Fibroblast of skin of scalp (primary cell): ENCODE measurements at regions not wholly inside any gene's neighbourhood (a gene's known extent, or its start where the extent isn't known, plus 50 kb on each side); places are given as distances from the start of the nearest gene placed in this dataset.
A peak's percentile ranks its signal among the peaks of the same experiment; 100 is the strongest.
"Not testable (repeated sequence)": the region's sequence is repeated elsewhere in the genome, so short reads cannot be mapped to it uniquely, and the experiment has no call there.

Source experiments
- DNase-seq: peaks from one replicate; pipeline ENCODE4 v3.0.0-alpha.2; 2013

DNA sequence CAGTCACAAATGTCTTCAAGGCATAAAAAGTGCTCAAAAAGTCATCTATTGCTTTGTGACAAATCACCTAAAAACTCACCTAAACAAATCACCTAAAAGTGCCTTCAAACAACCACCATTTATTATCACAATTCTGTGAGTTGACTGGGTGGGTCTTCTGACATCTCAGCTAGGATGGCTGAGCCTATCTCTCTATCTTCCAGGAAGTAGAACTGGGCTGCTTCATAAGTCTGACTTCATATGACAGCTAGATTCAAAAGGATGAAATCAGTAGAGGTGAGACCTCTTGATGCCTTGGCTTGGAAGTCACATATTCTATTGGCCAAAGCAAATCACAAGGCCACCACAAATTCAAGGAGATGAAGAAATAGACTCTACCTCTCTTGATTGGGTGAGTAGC lies 199.2 kb upstream of the SLC39A10 start:
- no peak for DNase-seq

DNA sequence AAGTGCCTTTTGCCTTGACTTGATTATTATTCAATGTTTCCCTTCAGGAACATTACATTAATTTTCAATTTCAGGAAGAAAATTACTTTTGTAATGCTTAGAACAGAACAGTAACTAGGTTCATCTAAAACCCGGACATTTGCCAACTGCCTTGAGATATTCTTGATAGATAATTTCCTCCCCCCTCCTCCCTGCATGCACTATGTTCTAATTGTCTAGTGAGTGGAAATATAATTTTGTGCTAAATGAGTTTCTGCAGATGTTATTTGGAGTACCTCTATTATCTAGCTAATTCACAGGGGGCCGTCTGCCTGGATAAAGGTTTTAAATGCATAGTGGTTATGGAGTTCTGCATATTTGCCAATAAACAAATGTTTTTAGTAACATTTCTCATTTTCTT lies 200.3 kb upstream of the SLC39A10 start:
- no peak for DNase-seq

DNA sequence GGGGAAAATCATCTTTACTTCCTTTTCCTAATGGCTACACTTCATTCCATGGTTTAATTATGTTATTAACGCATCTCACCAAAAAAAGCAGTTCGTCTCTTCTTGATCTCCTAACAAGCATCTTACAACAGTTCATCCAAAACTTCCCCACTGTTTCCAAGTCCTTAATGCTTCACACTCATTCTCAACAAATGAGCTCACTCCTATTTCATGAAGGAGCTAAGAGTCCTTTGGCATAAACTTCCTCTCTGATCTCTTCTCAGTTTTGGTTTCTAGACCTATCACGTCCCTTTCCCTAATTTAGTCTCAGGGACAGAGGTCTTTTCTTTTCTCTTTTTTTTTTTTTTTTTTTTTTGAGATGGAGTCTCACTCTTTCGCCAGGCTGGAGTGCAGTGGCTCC lies 205.9 kb upstream of the SLC39A10 start:
- no peak for DNase-seq

DNA sequence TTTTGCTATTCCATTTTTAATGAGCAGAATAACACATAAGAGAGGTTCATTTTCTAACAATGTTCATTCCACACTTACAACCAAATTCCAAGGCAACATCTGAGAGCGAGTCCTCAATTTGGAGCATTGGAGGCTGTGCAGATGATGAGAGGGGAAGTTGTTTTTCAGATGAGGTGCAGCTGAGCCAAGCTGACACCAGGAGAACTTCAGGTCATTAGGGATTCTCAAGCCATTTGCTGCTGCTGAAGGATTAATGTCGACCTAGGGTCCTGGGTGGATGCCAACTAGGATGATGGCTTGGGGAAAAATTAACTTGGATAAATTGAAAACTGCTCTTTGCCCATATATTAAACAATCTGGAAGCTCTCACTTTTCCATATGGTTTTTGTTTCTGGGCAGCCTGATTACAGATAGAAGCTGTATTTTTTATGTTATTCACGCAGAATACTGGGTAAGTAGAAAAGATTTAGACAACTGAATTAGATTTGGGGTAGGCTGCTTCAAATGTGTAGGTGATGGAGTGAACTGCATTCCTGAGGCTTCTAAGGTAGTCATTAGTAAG lies 206.4 kb upstream of the SLC39A10 start:
- DNase-seq, result no peak

DNA sequence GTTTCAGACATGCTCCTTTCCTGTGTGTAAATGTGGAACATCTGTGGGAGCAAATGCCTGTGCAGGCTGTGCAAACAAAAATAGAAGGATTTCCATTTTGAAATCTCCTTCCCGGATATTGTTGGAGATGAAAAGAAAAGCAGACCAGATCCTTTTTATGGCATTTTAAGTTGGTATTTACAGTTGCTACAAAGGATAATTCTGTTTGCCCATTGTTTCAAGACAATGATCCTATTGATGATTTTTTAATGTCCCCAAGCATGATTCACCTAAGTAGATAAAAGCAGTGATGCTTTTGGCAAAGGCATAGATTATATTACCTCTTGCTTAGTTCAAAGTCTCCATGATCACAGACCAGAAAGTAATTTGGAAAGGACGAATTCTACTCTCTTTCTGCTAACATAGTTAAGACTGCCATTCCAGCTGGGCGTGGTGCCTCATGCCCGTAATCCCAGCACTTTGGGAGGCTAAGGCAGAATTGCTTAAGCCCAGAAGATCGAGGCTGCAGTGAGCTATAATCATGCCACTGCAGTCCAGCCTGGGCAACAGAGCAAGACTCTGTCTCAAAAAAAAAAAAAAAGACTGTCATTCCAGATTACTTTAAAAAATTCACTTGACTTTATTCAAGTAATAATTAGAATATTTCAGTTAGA lies 209.6 kb upstream of the SLC39A10 start:
- no peak for DNase-seq

DNA sequence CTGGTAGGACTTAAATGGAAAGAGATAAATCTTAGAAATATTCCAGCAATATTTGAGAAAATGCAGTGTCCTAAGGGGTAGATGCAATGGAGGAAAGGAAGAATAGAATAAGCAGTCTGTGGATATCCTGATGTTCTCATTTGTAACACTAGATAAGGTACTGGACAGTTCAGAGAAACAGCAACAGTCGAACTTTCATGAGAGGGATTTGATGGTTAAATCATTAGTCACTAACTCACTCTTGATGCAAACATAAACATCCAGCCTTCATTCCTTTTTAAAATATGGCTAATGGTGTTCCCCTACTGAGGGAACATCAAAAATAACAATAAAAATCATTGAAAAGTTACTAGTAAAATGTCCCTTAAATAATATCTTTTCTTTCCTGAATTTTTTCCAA lies 211.4 kb upstream of the SLC39A10 start:
- no peak for DNase-seq

DNA sequence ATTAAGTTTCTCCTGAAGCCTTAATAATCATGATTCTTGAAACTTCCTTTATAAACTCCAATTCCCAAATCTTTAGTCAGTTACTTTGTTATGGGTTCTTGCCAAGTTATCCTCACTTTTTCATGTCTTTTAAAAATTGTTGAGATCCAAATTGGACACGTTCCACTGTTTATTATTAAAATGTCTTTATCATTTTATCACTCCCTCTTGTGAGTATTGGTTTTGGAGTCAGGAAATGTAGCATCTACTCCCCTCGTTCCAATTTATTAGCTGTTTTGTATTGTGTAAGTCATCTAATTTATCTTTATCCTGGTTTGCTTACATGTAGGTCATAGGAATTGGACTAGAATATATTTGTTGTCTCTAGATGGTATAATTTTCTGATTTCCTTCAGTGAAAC lies 213.1 kb upstream of the SLC39A10 start:
- no peak for DNase-seq

DNA sequence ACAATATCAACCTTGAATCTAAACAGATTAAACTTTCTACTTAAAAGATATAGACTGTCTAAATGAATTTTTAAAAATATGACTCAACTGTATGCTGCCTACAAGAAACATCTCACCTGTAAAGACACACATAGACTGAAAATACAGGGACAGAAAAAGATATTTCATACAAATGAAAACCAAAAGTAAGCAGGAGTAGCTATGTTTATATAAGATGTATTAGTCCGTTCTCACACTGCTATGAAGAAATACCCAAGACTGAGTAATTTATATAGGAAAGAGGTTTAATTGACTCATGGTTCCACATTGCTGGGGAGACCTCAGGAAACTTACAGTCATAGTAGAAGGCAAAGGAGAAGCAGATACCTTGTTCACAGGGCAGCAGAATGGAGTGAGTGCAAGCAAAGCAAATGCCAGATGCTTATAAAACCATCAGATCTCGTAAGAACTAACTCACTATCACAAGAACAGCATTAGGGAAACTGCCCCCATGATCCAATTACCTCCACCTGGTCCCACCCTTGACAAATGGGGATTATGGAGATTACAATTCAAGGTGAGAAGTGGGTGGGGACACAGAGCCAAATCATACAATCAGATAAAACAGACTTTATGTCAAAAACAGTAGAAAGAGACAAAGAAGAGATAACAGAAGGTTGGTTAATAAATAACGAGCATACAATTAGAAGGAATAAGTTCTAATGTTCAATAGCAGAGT lies 214.4 kb upstream of the SLC39A10 start:
- DNase-seq, result no peak

DNA sequence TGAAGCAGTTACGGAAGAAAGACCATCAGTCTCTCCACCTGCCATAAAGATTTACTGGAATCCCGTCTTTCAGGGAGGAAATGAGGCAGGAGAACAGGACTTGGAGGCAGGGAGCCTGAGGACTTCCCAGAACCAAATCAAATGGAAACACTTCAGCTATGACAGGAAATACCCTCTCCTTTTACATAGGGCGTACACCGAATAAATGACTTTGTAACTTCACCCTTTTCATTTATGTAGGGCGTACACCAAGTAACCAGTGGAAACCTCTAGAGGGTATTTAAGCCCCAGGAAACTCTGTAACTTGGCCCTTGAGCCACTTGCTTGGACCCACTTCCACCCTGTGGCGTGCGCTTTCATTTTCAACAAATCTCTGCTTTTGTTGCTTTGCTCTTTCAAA lies 218.3 kb upstream of the SLC39A10 start:
- no peak for DNase-seq

DNA sequence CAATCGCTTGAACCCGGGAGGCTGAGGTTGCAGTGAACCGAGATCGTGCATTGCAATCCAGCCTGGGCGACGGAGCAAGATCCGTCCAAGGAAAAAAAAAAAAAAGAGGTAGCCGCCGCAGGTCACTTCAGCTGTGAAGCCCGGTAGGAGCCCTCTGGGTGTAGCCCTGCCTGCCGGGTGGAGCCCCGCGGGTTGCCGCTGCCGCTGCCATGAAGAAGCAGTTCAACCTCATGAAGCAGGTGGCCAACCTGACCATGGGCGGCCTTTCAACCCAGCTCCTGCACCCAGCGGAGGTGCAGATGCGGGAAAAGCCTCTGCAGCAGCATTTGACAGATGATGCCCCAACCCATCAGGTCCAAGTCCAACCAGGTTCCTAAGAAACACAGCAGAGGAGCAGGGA lies 219.5 kb upstream of the SLC39A10 start:
- DNase-seq, result no peak

DNA sequence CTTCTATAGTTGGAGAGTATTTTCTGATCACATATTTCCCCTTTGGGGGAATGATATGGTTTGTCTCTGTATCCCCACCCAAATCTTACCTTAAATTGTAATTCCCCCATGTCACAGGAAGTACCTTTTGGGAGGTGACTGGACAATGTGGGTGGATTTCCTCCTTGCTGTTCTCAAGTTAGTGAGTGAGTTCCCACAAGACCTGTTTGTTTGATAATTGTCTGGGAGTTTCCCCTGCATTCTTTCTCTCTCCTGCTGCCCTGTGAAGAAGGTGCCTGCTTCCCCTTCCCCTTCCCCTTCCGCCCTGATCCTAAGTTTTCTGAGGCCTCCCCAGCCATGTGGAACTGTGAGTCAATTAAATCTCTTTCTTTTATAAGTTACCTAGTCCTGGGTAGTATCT lies 222.7 kb upstream of the SLC39A10 start:
- DNase-seq, result no peak

DNA sequence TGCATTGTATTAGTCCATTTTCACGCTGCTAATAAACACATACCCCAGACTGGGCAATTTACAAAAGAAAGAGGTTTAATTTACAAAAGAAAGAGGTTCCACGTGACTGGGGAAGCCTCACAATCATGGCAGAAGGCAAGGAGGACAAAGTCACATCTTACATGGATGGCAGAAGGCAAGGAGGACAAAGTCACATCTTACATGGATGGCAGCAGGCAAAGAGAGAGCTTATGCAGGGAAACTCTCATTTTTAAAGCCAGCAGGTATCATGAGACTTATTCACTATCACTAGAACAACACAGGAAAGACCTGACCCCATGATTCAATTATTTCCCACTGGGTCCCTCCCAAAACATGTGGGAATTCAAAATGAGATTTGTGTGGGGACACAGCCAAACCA lies 223.3 kb upstream of the SLC39A10 start:
- DNase-seq, result not testable (repeated sequence)

DNA sequence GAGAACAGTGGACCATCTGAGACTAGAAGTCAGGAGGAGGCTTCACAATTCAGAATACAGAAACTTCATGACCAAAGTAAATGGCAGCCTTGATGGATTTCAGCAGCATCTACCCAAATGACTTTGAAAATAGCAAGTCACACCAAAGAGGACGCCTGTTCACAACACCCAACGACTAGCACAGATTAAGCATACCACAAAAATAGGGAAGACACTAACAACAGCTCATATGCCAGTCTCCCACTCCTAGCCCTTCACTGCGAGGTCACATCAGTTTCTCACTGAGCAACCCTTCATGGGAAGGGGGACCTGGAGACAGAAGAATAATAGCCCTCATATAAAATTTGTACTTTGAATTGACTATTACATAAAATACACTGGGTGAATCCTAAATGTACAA lies 228.4 kb upstream of the SLC39A10 start:
- no peak for DNase-seq

DNA sequence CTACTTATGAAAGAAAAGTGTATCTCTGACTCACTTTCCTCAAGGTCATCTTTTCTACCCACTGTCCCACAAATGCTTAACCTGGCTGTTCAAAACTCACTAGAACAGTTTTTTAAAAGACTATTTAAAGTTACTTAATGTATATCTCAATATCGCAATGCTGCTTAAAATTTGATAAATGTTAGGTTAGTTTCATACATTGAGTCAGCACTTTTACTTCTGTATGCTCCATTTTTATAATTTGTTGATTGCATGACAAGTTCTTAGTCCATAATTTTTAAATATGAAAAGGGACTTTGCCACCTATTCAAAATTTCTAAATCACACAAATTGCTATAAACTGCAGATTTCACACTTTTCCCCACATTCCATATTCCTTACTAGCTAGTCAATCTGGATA lies 231.7 kb upstream of the SLC39A10 start:
- no peak for DNase-seq

DNA sequence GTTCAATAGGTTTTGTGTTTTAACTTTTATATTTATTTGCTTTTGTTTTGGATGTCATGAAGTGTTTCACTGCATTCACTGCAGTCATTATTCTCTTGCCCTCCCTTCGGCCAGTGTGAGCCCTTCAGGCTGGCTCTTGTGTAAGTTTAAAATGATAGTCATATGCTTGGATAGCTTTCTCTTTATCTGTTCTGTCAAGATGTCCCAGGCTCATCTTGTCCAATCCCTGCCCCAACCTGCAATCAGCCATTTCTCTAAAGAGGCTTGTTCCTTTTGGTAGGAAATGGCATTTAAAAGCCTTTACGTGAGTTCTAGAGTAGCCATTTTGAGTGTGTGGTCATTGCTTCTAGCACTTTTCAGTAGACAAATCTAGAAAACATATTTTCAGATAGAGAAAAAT lies 238.0 kb upstream of the SLC39A10 start:
- DNase-seq, result no peak

DNA sequence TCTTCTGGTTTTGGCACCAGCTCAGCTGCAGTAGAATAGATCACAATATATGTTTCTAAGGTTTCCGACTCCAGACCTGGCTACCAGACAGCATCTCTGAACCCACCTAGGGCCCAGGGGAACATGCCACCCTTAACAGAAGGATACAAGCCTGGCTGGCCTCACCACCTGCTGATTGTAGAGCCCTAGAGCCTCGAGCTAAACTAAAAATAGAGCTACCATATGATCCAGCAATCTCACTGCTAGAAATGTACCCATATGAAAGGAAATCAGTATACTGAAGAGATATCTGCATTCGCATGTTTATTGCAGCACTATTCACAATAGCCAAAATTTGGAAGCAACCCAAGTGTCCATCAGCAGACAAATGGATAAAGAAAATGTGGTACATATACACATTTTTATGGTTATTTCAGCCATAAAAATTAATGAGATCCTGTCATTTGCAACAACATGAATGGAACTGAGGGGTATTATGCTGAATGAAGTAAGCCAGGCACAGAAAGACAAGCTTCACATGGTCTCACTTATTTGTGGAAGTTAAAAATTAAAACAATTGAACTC lies 242.4 kb upstream of the SLC39A10 start:
- DNase-seq, result no peak

DNA sequence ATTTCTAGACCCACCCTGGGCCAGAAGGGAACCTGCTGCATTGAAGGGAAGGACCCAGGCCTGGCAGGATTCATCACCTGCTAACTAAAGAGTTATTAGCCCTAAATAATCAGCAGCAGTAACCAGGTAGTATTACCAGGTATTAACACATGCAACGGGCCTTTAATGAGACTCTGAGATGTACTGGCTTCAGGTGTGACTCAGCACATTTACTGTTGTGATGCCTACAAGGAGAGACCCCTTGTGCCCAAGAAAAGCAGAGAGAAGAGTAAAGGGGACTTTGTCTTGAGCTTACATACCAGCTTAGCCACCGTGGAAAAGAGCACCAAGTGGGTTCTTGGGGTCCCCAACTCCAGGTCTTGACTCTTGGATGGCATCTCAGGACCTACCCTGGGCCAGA lies 243.1 kb upstream of the SLC39A10 start:
- DNase-seq, result no peak

DNA sequence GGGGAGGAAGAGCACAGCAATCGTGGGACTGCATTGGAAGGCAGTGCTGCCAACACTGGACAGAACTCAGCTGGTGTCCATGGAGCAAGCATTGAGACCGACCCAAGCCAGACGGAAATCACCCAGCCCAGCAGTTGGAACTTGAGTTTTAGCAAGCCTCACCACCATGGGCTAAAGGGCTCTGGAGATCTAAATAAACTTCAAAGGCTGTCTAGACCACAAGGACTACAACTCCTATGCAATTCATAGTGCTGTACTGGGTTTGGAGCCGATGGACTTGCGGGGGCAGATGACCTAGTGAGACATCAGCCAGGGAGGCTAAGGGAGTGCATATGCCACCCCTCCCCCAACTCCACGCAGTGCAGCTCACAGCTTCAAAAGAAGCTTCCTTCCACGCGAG lies 243.6 kb upstream of the SLC39A10 start:
- DNase-seq, result no peak

DNA sequence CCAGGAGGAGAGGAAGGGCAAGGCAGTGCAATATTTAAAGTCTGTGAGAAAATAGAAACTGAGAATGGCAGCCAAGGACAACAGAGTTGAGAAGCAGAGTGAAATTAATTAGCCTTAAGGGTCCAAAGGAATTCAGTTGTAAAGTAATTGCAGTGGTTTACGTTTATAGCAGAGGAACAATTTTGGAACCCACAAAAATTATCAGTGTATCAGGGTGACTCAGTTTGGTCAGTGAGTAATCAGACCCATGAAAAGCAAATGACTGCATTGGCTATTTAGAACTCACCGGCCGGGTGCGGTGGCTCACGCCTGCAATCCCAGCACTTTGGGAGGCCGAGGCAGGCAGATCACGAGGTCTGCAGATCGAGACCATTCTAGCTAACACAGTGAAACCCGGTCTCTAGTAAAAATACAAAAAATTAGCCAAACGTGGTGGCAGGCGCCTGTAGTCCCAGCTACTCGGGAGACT lies 245.8 kb upstream of the SLC39A10 start:
- DNase-seq, result peak; percentile 8

DNA sequence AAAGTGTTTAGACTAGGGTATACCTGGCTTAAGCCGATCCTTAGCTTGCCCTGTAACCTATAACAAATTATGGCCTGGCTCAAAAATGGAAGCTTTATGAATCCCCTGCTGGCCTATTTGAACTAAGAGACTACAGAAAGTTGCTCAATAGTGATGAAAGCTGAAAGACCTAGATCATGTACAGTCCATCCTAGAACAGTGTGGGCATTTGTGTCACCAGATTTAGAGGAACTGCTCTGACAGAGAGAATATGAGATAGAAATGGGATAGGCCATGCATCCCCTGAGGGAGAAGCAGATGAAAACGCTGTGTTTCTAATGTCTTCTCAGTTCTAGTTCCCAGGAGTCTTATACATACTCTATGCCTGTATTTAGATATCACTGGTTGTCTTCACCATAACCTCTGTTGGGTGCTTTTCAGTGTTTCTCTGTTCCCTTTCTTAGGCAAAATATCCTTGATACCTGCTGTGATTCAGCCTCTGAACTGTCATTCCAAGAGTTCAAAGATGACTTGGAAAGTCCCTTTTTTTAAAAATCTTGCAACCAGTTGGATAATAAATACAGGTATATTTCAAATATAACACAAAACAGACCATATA lies 246.9 kb upstream of the SLC39A10 start:
- no peak for DNase-seq

DNA sequence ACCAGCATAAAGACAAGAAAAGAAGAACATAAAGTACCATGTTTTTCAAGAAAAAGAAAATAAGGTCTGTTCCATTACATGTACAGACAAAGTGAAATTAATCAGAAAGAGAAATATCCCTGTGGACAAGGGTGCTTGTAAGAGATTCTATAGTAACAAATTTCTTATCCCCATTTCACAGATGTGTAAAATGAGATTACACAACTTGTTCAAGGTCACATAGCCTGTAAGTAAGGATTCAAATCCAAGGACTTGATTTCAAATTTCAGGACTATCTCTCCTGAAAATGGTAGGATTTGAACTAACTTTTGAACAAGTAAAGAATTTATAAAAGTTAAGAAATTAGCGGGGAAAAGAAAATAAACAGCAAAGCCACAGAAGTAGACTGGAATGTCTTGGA lies 248.2 kb upstream of the SLC39A10 start:
- no peak for DNase-seq

DNA sequence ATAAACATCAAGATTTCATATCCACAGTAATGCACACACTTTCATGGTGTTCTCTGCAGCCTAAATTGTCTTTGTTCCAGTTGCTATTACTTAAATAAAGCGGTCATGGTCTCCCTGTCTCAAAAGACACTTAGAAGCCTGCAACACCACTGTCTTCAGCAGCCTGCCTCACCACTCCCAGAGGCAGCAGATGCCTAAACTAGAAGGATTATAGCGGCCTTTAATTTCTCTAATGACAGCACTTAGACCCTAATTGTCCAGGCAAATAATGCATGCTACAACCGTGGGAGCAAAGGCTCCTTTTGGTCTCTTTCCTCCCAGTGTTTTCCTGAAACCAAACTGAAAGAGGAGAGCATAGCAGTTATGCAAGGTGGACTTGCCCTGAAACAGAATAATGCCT lies 248.8 kb upstream of the SLC39A10 start:
- no peak for DNase-seq

DNA sequence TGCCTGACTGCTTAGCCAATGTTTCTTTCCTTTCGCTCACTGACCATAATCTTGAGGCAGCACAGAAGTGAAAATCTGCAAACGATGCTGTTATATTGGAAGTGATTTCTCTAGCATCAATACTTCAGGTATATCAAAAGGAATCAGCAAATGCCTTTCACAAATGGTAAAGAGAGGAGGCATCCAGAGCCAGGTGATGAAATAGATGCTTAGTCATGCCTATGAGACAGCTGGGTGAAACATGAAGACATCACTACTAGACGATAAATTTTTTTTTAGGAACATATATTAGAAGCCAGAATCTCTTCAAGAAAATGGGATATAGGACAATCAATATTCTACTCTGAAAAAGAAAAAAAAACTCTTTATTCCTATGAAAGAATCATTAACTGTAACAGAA lies 249.2 kb upstream of the SLC39A10 start:
- no peak for DNase-seq
